Ascending aorta (tissue), 2 donors: ENCODE measurements at regions not wholly inside any gene's neighbourhood (a gene's known extent, or its start where the extent isn't known, plus 50 kb on each side); places are given as distances from the start of the nearest gene placed in this dataset.

Source experiments
- DNase-seq, 2 donors: peaks; one replicate each; pipeline ENCODE4 v3.0.0-alpha.2; 2019; ENCODE audit warnings: low spot score in 2 of 2
- H3K27ac ChIP-seq, 2 donors: fragments of 200-600 bp; sonication (generic); one replicate each; pipeline ENCODE4 v1.5.1; 2016 to 2017; ENCODE audit warnings: mild to moderate bottlenecking in 1 of 2
- H3K27me3 ChIP-seq: fragments of 200-600 bp; sonication (generic); one replicate; pipeline ENCODE4 v1.5.1; 2017
- H3K36me3 ChIP-seq, 2 donors: fragments of 200-600 bp; sonication (generic); one replicate each; pipeline ENCODE4 v1.5.1; 2016
- H3K4me1 ChIP-seq, 2 donors: fragments of 200-600 bp; sonication (generic); one replicate each; pipeline ENCODE4 v1.5.1; 2016 to 2017; ENCODE audit warnings: mild to moderate bottlenecking in 1 of 2
- H3K4me3 ChIP-seq, 2 donors: fragments of 200-600 bp; sonication (generic); one replicate each; pipeline ENCODE4 v1.5.1; 2016 to 2017; ENCODE audit warnings: mild to moderate bottlenecking in 1 of 2
- H3K9me3 ChIP-seq, 2 donors: fragments of 200-600 bp; sonication (generic); one replicate each; pipeline ENCODE4 v1.5.1; 2016
- CTCF ChIP-seq, 3 experiments: fragments of 200-600 bp in 2 of 3; fragments of 450-650 bp in 1 of 3; sonication (generic) in 2 of 3; IDR thresholded peaks; one replicate each; pipeline ENCODE4 v1.5.1; 2016 to 2019; ENCODE audit warnings: antibody characterized with exemption in 3 of 3, mild to moderate bottlenecking in 1 of 3, moderate library complexity in 1 of 3
- intact Hi-C: fragments of 100-400 bp; cut with DNase I; formaldehyde crosslinking; loops from one replicate; pipeline ENCODE4 v1.15.1; 2023

GRCh38 chr6:33892581-33893346 is 89.0 kb upstream of the MLN start:
- TF ChIP-seq CTCF (IDR thresholded peaks at IDR 0.05): no peak
- no peak for DNase-seq
- H3K27ac ChIP-seq: no peak overlapping the region
- peaks cover 0 to 16% of the 10 kb centered on the region in 2 donors for H3K4me1 ChIP-seq
- intact Hi-C loops: no loop called here
- no peaks in the 10 kb centered on the region for H3K36me3 ChIP-seq
- no peak overlapping the region for H3K4me3 ChIP-seq
- no peaks in the 10 kb centered on the region for H3K9me3 ChIP-seq
- H3K27me3 ChIP-seq: no peaks in the 10 kb centered on the region

GRCh38 chr6:33888664-33889200 is 84.9 kb upstream of the MLN start:
- H3K27me3 ChIP-seq: no peaks in the 10 kb centered on the region
- H3K4me3 ChIP-seq: no peak overlapping the region
- no peak for DNase-seq
- no peaks in the 10 kb centered on the region for H3K9me3 ChIP-seq
- no peaks in the 10 kb centered on the region for H3K36me3 ChIP-seq
- TF ChIP-seq CTCF (IDR thresholded peaks at IDR 0.05): no peak
- no peaks in the 10 kb centered on the region for H3K4me1 ChIP-seq
- H3K27ac ChIP-seq: no peak overlapping the region
- intact Hi-C loops: no loop called here

- Histone ChIP-seq H3K27ac (no peak overlapping the region), H3K36me3 (no peaks in the 10 kb centered on the region), H3K27me3 (no peaks in the 10 kb centered on the region), H3K9me3 (no peaks in the 10 kb centered on the region), H3K4me3 (no peak overlapping the region), H3K4me1 (no peaks in the 10 kb centered on the region)
- DNase-seq: no peak
- intact Hi-C loops: no loop called here
- no peak for TF ChIP-seq CTCF (IDR thresholded peaks at IDR 0.05)
These were observed 84.4 kb upstream of the MLN start for GRCh38 chr6:33888183-33888582.

GRCh38 chr6:33886673-33887144 is 82.9 kb upstream of the MLN start:
- intact Hi-C loops: no loop called here
- no peaks in the 10 kb centered on the region for H3K4me1 ChIP-seq

More at GRCh38 chr6:33886673-33887144, 82.9 kb upstream of the MLN start:
- TF ChIP-seq CTCF (IDR thresholded peaks at IDR 0.05): no peak
- Histone ChIP-seq H3K27me3 (no peaks in the 10 kb centered on the region), H3K36me3 (no peaks in the 10 kb centered on the region), H3K27ac (no peak overlapping the region), H3K4me3 (no peak overlapping the region), H3K9me3 (no peaks in the 10 kb centered on the region)
- no peak for DNase-seq
